Osteoblast (primary cell): ENCODE measurements at regions not wholly inside any gene's neighbourhood (a gene's known extent, or its start where the extent isn't known, plus 50 kb on each side); places are given as distances from the start of the nearest gene placed in this dataset.

Source experiments
- DNase-seq: peaks from one replicate; pipeline ENCODE4 v3.0.0; 2011; ENCODE audit warnings: low spot score, mixed read lengths; ENCODE audit not compliant: insufficient read length; ENCODE audit errors: missing footprints
- H2AFZ ChIP-seq: 2 replicates; pipeline ENCODE4 v1.6.0; 2011; ENCODE audit warnings: mild to moderate bottlenecking, low read length
- H3K27ac ChIP-seq: 2 replicates; pipeline ENCODE4 v1.5.1; 2011; ENCODE audit warnings: mild to moderate bottlenecking, low read depth, low read length, moderate library complexity
- H3K27me3 ChIP-seq: 2 replicates; pipeline ENCODE4 v1.6.0; 2012; ENCODE audit warnings: mild to moderate bottlenecking, control low read depth, inconsistent platforms, low read length, moderate library complexity; ENCODE audit not compliant: insufficient read depth
- H3K36me3 ChIP-seq: 2 replicates; pipeline ENCODE4 v1.5.1; 2011; ENCODE audit warnings: mild to moderate bottlenecking, low read length, control low read depth, moderate library complexity; ENCODE audit not compliant: insufficient read depth
- H3K4me1 ChIP-seq: 2 replicates; pipeline ENCODE4 v1.5.1; 2011; ENCODE audit warnings: mild to moderate bottlenecking, low read length, control low read depth, moderate library complexity; ENCODE audit not compliant: insufficient read depth
- H3K4me2 ChIP-seq: 2 replicates; pipeline ENCODE4 v1.6.0; 2011; ENCODE audit warnings: mild to moderate bottlenecking, low read length; ENCODE audit not compliant: insufficient read depth
- H3K4me3 ChIP-seq: fragments of 200-600 bp; sonication (generic); 3 replicates; pipeline ENCODE4 v1.5.1; 2012; ENCODE audit warnings: mild to moderate bottlenecking, low read length, inconsistent platforms; ENCODE audit not compliant: insufficient read depth
- H3K79me2 ChIP-seq: 2 replicates; pipeline ENCODE4 v1.6.0; 2012; ENCODE audit warnings: mild to moderate bottlenecking, low read length, control low read depth, inconsistent platforms; ENCODE audit not compliant: insufficient read depth
- H3K9me3 ChIP-seq: 2 replicates; pipeline ENCODE4 v1.5.1; 2011; ENCODE audit warnings: low read depth, low read length, control low read depth
- H4K20me1 ChIP-seq: 2 replicates; pipeline ENCODE4 v1.6.0; 2012; ENCODE audit warnings: mild to moderate bottlenecking, low read length, control low read depth; ENCODE audit not compliant: insufficient read depth
- CTCF ChIP-seq: IDR thresholded peaks from 2 replicates; pipeline ENCODE4 v1.5.1; 2011; ENCODE audit warnings: mild to moderate bottlenecking, low read depth, low read length, moderate library complexity; ENCODE audit errors: extremely low read depth

GRCh38 chr6:85363870-85364269 is 86.0 kb upstream of the NT5E start:
- Histone ChIP-seq H4K20me1 (no peaks in the 10 kb centered on the region), H2AFZ (no peak overlapping the region), H3K4me2 (peak overlapping the region; percentile 4), H3K79me2 (no peaks in the 10 kb centered on the region), H3K27me3 (no peaks in the 10 kb centered on the region), H3K4me1 (peaks cover 35% of the 10 kb centered on the region), H3K36me3 (no peaks in the 10 kb centered on the region), H3K4me3 (no peak overlapping the region), H3K9me3 (no peaks in the 10 kb centered on the region), H3K27ac (peak overlapping the region; percentile 48)
- no peak for DNase-seq
- no peak for TF ChIP-seq CTCF

GRCh38 chr6:85362652-85363310 is 87.1 kb upstream of the NT5E start:
- H3K27ac ChIP-seq: peak overlapping the region; percentile 91
- H3K4me2 ChIP-seq: no peak overlapping the region
- no peaks in the 10 kb centered on the region for H3K36me3 ChIP-seq
- no peak overlapping the region for H2AFZ ChIP-seq
- H3K79me2 ChIP-seq: no peaks in the 10 kb centered on the region
- no peaks in the 10 kb centered on the region for H4K20me1 ChIP-seq
- no peak for TF ChIP-seq CTCF
- H3K9me3 ChIP-seq: no peaks in the 10 kb centered on the region
- no peak for DNase-seq
- no peaks in the 10 kb centered on the region for H3K27me3 ChIP-seq
- no peak overlapping the region for H3K4me3 ChIP-seq
- peaks cover 35% of the 10 kb centered on the region for H3K4me1 ChIP-seq

- peak overlapping the region; percentile 91 for H3K27ac ChIP-seq
- no peaks in the 10 kb centered on the region for H3K27me3 ChIP-seq
- no peaks in the 10 kb centered on the region for H3K9me3 ChIP-seq
- TF ChIP-seq CTCF: no peak
- H3K4me2 ChIP-seq: peak overlapping the region; percentile 32
- H3K79me2 ChIP-seq: no peaks in the 10 kb centered on the region
- H4K20me1 ChIP-seq: no peaks in the 10 kb centered on the region
- DNase-seq: no peak
- H3K4me1 ChIP-seq: peaks cover 35% of the 10 kb centered on the region
- H2AFZ ChIP-seq: peak overlapping the region; percentile 20
- H3K36me3 ChIP-seq: no peaks in the 10 kb centered on the region
- no peak overlapping the region for H3K4me3 ChIP-seq
Measured at GRCh38 chr6:85361643-85362014, 88.3 kb upstream of the NT5E start.

GRCh38 chr6:85360794-85361642 is 88.9 kb upstream of the NT5E start:
- TF ChIP-seq CTCF: no peak
- Histone ChIP-seq H3K36me3 (no peaks in the 10 kb centered on the region), H3K27ac (peak overlapping the region; percentile 91), H3K9me3 (no peaks in the 10 kb centered on the region), H3K4me1 (peaks cover 35% of the 10 kb centered on the region), H3K4me2 (peak overlapping the region; percentile 32), H3K27me3 (no peaks in the 10 kb centered on the region), H4K20me1 (no peaks in the 10 kb centered on the region), H2AFZ (no peak overlapping the region), H3K4me3 (no peak overlapping the region), H3K79me2 (no peaks in the 10 kb centered on the region)
- DNase-seq: peak; percentile 62
